WTC11 (cell line): ENCODE measurements at regions not wholly inside any gene's neighbourhood (a gene's known extent, or its start where the extent isn't known, plus 50 kb on each side); places are given as distances from the start of the nearest gene placed in this dataset.

Experiments
- ATAC-seq: fragments of 200-7000 bp; cut with Tn5 transposase; 2 replicates; pipeline ENCODE4 v1.10.0; 2021; ENCODE audit warnings: mild to moderate bottlenecking, moderate library complexity
- CTCF ChIA-PET: fragments of 300-600 bp; sonication (Branson Sonifier 250); formaldehyde crosslinking; loops from one replicate; lab custom pipeline; 2021; ENCODE audit warnings: antibody characterized with exemption; lab: Charles Lee
- POLR2A ChIA-PET: fragments of 350-600 bp; sonication (Branson Sonifier 250); formaldehyde crosslinking; loops from one replicate; lab custom pipeline; 2021; ENCODE audit warnings: antibody characterized with exemption; lab: Charles Lee
- DNase-seq: peaks from one replicate; pipeline ENCODE4 v3.0.0; 2021; ENCODE audit warnings: low spot score
- H3K27ac Mint-ChIP-seq: 2 replicates; pipeline ENCODE4 v1.8.0; 2021; ENCODE audit warnings: mixed read lengths
- H3K27me3 Mint-ChIP-seq: 2 replicates; pipeline ENCODE4 v1.8.0; 2021; ENCODE audit warnings: low read depth, mild to moderate bottlenecking, moderate library complexity, mixed read lengths
- H3K36me3 Mint-ChIP-seq: 2 replicates; pipeline ENCODE4 v1.8.0; 2021; ENCODE audit warnings: mixed read lengths
- H3K4me1 Mint-ChIP-seq: 2 replicates; pipeline ENCODE4 v1.8.0; 2022; ENCODE audit warnings: mixed read lengths
- H3K4me3 Mint-ChIP-seq: 2 replicates; pipeline ENCODE4 v1.8.0; 2021; ENCODE audit warnings: mild to moderate bottlenecking, moderate library complexity, mixed read lengths
- H3K9me3 Mint-ChIP-seq: 2 replicates; pipeline ENCODE4 v1.8.0; 2021; ENCODE audit warnings: mixed read lengths
- ATF2 ChIP-seq: sonication (generic); formaldehyde crosslinking; IDR thresholded peaks from 2 replicates; pipeline ENCODE4 v1.8.1; 2022; ENCODE audit warnings: low read depth, missing genetic modification reagents, borderline replicate concordance
- CREB1 ChIP-seq: sonication (generic); formaldehyde crosslinking; IDR thresholded peaks from 2 replicates; pipeline ENCODE4 v1.8.0; 2023; ENCODE audit warnings: mild to moderate bottlenecking, missing genetic modification reagents
- CTCF ChIP-seq: fragments of 200-600 bp; IDR thresholded peaks from 2 replicates; pipeline ENCODE4 v1.8.0; 2022; ENCODE audit warnings: antibody characterized with exemption
- E2F4 ChIP-seq: sonication (generic); formaldehyde crosslinking; IDR thresholded peaks from 2 replicates; pipeline ENCODE4 v1.8.1; 2022; ENCODE audit warnings: low read depth, mild to moderate bottlenecking, moderate library complexity, missing genetic modification reagents, borderline replicate concordance
- EMX1 ChIP-seq: fragments of 250-450 bp; sonication (Bioruptor Pico); IDR thresholded peaks from 2 replicates; pipeline ENCODE4 v1.8.0; 2021; ENCODE audit warnings: mild to moderate bottlenecking
- FOXP1 ChIP-seq: sonication (generic); formaldehyde crosslinking; IDR thresholded peaks from 2 replicates; pipeline ENCODE4 v1.8.0; 2022; ENCODE audit warnings: missing genetic modification reagents, mild to moderate bottlenecking, moderate library complexity, borderline replicate concordance
- GABPB1 ChIP-seq: sonication (generic); formaldehyde crosslinking; IDR thresholded peaks from 2 replicates; pipeline ENCODE4 v1.8.1; 2023; ENCODE audit warnings: mild to moderate bottlenecking, missing genetic modification reagents
- HMGXB4 ChIP-seq: sonication (generic); formaldehyde crosslinking; IDR thresholded peaks from 2 replicates; pipeline ENCODE4 v1.8.1; 2023; ENCODE audit warnings: mild to moderate bottlenecking, moderate library complexity, missing genetic modification reagents
- NFYB ChIP-seq: sonication (generic); formaldehyde crosslinking; conservative IDR thresholded peaks from 2 replicates; pipeline ENCODE4 v1.8.0; 2022; ENCODE audit warnings: low read depth, missing genetic modification reagents
- NR1H2 ChIP-seq: sonication (generic); formaldehyde crosslinking; IDR thresholded peaks from 2 replicates; pipeline ENCODE4 v1.9.0; 2021; ENCODE audit warnings: mild to moderate bottlenecking, moderate library complexity, missing genetic modification reagents
- NR3C1 ChIP-seq: sonication (generic); formaldehyde crosslinking; conservative IDR thresholded peaks from 2 replicates; pipeline ENCODE4 v1.8.1; 2023; ENCODE audit warnings: low read depth, mild to moderate bottlenecking, missing genetic modification reagents
- PREB ChIP-seq: sonication (generic); formaldehyde crosslinking; IDR thresholded peaks from 2 replicates; pipeline ENCODE4 v1.8.1; 2022; ENCODE audit warnings: mild to moderate bottlenecking, missing genetic modification reagents, moderate library complexity, borderline replicate concordance
- SMAD3 ChIP-seq: sonication (generic); formaldehyde crosslinking; IDR thresholded peaks from 2 replicates; pipeline ENCODE4 v1.8.0; 2022; ENCODE audit warnings: missing genetic modification reagents, mild to moderate bottlenecking, borderline replicate concordance
- SMAD4 ChIP-seq: sonication (generic); formaldehyde crosslinking; IDR thresholded peaks from 2 replicates; pipeline ENCODE4 v1.8.0; 2022; ENCODE audit warnings: mild to moderate bottlenecking, missing genetic modification reagents
- SP1 ChIP-seq: sonication (generic); formaldehyde crosslinking; conservative IDR thresholded peaks from 2 replicates; pipeline ENCODE4 v1.8.1; 2022; ENCODE audit warnings: missing genetic modification reagents
- TCF7 ChIP-seq: sonication (generic); formaldehyde crosslinking; IDR thresholded peaks from 2 replicates; pipeline ENCODE4 v1.8.0; 2022; ENCODE audit warnings: mild to moderate bottlenecking, low read depth, missing genetic modification reagents, moderate library complexity
- TEAD1 ChIP-seq: sonication (generic); formaldehyde crosslinking; IDR thresholded peaks from 2 replicates; pipeline ENCODE4 v1.8.0; 2022; ENCODE audit warnings: mild to moderate bottlenecking, missing genetic modification reagents
- ZNF219 ChIP-seq: sonication (generic); formaldehyde crosslinking; IDR thresholded peaks from 2 replicates; pipeline ENCODE4 v1.8.0; 2023; ENCODE audit warnings: missing genetic modification reagents, mild to moderate bottlenecking, borderline replicate concordance
- ZNF232 ChIP-seq: sonication (generic); formaldehyde crosslinking; IDR thresholded peaks from 2 replicates; pipeline ENCODE4 v1.8.0; 2022; ENCODE audit warnings: mild to moderate bottlenecking, missing genetic modification reagents
- ZNF281 ChIP-seq: sonication (generic); formaldehyde crosslinking; IDR thresholded peaks from 2 replicates; pipeline ENCODE4 v1.8.0; 2023; ENCODE audit warnings: mild to moderate bottlenecking, missing genetic modification reagents
- ZNF317 ChIP-seq: sonication (generic); formaldehyde crosslinking; IDR thresholded peaks from 2 replicates; pipeline ENCODE4 v1.8.1; 2023; ENCODE audit warnings: low read depth, mild to moderate bottlenecking, moderate library complexity, missing genetic modification reagents, borderline replicate concordance
- ZNF416 ChIP-seq: fragments of 250-450 bp; sonication (Bioruptor Pico); IDR thresholded peaks from 2 replicates; pipeline ENCODE4 v1.9.0; 2021; ENCODE audit warnings: mild to moderate bottlenecking, inconsistent platforms
- ZNF512 ChIP-seq: sonication (generic); formaldehyde crosslinking; IDR thresholded peaks from 2 replicates; pipeline ENCODE4 v1.8.1; 2022; ENCODE audit warnings: missing genetic modification reagents, borderline replicate concordance

GRCh38 chr7:57361406-57361805 is 88.6 kb upstream of the ZNF716 start:
- Mint-ChIP-seq H3K36me3 (peaks cover 76% of the 10 kb centered on the region), H3K4me3 (no peak overlapping the region), H3K27ac (no peak overlapping the region)
- TF ChIP-seq ZNF416 (CRISPR knock-in tag), result no peak
- TF ChIP-seq TEAD1 (CRISPR knock-in tag), result no peak
- TF ChIP-seq CREB1 (CRISPR knock-in tag), result no peak
- no peak for TF ChIP-seq ZNF317 (CRISPR knock-in tag)
- TF ChIP-seq HMGXB4 (CRISPR knock-in tag), result no peak
- TF ChIP-seq, all 79 proteins: peak for 0
- no peaks in the 10 kb centered on the region for H3K4me1 Mint-ChIP-seq
- no peak for ATAC-seq
- H3K27me3 Mint-ChIP-seq, result peaks cover 23% of the 10 kb centered on the region
- ChIA-PET POLR2A (no interaction called here), CTCF (no interaction called here)
- DNase-seq, result no peak
- peaks cover 59% of the 10 kb centered on the region for H3K9me3 Mint-ChIP-seq

- Mint-ChIP-seq H3K4me3 (no peak overlapping the region), H3K27ac (no peak overlapping the region), H3K27me3 (peaks cover 24% of the 10 kb centered on the region), H3K36me3 (peaks cover 79% of the 10 kb centered on the region), H3K4me1 (no peaks in the 10 kb centered on the region), H3K9me3 (peaks cover 65% of the 10 kb centered on the region)
- ChIA-PET CTCF (no interaction called here), POLR2A (no interaction called here)
- no peak for TF ChIP-seq E2F4 (CRISPR knock-in tag)
- TF ChIP-seq CTCF, result no peak
- no peak for TF ChIP-seq ZNF232 (CRISPR knock-in tag)
- no peak for TF ChIP-seq ZNF219 (CRISPR knock-in tag)
- TF ChIP-seq NFYB, result no peak
- TF ChIP-seq GABPB1, result no peak
- TF ChIP-seq TCF7 (CRISPR knock-in tag), result no peak
- no peak for TF ChIP-seq SMAD4 (CRISPR knock-in tag)
- TF ChIP-seq FOXP1 (CRISPR knock-in tag), result no peak
- TF ChIP-seq ATF2 (CRISPR knock-in tag), result no peak
- TF ChIP-seq ZNF416 (CRISPR knock-in tag), result no peak
- TF ChIP-seq PREB, result no peak
- TF ChIP-seq EMX1 (CRISPR knock-in tag), result no peak
- TF ChIP-seq SMAD3 (CRISPR knock-in tag), result no peak
- TF ChIP-seq SP1 (CRISPR knock-in tag), result no peak
- TF ChIP-seq NR3C1 (CRISPR knock-in tag), result no peak
- TF ChIP-seq ZNF281 (CRISPR knock-in tag), result no peak
- no peak for TF ChIP-seq NR1H2 (CRISPR knock-in tag)
- no peak for TF ChIP-seq ZNF512
- no peak for DNase-seq
- no peak for ATAC-seq
Measured at GRCh38 chr7:57362868-57363267, 87.1 kb upstream of the ZNF716 start.
